Kidney epithelial cell (primary cell): ENCODE measurements at regions not wholly inside any gene's neighbourhood (a gene's known extent, or its start where the extent isn't known, plus 50 kb on each side); places are given as distances from the start of the nearest gene placed in this dataset.

Experiments used
- DNase-seq: peaks from one replicate; pipeline ENCODE4 v3.0.0-alpha.2; 2010; ENCODE audit warnings: low read depth
- H3K27me3 ChIP-seq: 2 replicates; pipeline ENCODE4 v1.6.0; 2011; ENCODE audit warnings: low read length; ENCODE audit not compliant: control insufficient read depth, insufficient read depth
- H3K36me3 ChIP-seq: 2 replicates; pipeline ENCODE4 v1.5.1; 2011; ENCODE audit warnings: low read length; ENCODE audit not compliant: control insufficient read depth, insufficient read depth
- H3K4me3 ChIP-seq: 2 replicates; pipeline ENCODE4 v1.5.1; 2011; ENCODE audit warnings: low read depth, mild to moderate bottlenecking, control low read depth, low read length
- CTCF ChIP-seq: IDR thresholded peaks from 2 replicates; pipeline ENCODE4 v1.5.1; 2011; ENCODE audit warnings: mild to moderate bottlenecking, moderate library complexity, low read length, control low read depth, inconsistent platforms; ENCODE audit not compliant: insufficient read depth, poor library complexity, severe bottlenecking

GRCh38 chr7:45978010-45978681, 57.1 kb upstream of the IGFBP3 start:
- no peak overlapping the region for H3K4me3 ChIP-seq
- no peaks in the 10 kb centered on the region for H3K27me3 ChIP-seq
- DNase-seq = peak; percentile 99
- no peaks in the 10 kb centered on the region for H3K36me3 ChIP-seq
- no peak for TF ChIP-seq CTCF

GRCh38 chr7:45977256-45977780, 56.2 kb upstream of the IGFBP3 start:
- H3K4me3 ChIP-seq = no peak overlapping the region
- DNase-seq = no peak
- H3K27me3 ChIP-seq = no peaks in the 10 kb centered on the region
- H3K36me3 ChIP-seq = no peaks in the 10 kb centered on the region
- no peak for TF ChIP-seq CTCF

- no peaks in the 10 kb centered on the region for H3K36me3 ChIP-seq
- H3K4me3 ChIP-seq = no peak overlapping the region
- no peaks in the 10 kb centered on the region for H3K27me3 ChIP-seq
- DNase-seq = no peak
- TF ChIP-seq CTCF = no peak
Measured at GRCh38 chr7:45976485-45976856, 55.4 kb upstream of the IGFBP3 start.

GRCh38 chr7:45975847-45976484, 54.9 kb upstream of the IGFBP3 start:
- no peak overlapping the region for H3K4me3 ChIP-seq
- no peak for DNase-seq
- TF ChIP-seq CTCF = no peak
- no peaks in the 10 kb centered on the region for H3K36me3 ChIP-seq
- H3K27me3 ChIP-seq = no peaks in the 10 kb centered on the region

- DNase-seq = no peak
- no peak for TF ChIP-seq CTCF
- Histone ChIP-seq H3K4me3 (no peak overlapping the region), H3K27me3 (no peaks in the 10 kb centered on the region), H3K36me3 (no peaks in the 10 kb centered on the region)
Measured at GRCh38 chr7:45975367-45975766, 54.3 kb upstream of the IGFBP3 start.
